ENCODE measurements at regions not wholly inside any gene's neighbourhood (a gene's known extent, or its start where the extent isn't known, plus 50 kb on each side); places are given as distances from the start of the nearest gene placed in this dataset.

DNA sequence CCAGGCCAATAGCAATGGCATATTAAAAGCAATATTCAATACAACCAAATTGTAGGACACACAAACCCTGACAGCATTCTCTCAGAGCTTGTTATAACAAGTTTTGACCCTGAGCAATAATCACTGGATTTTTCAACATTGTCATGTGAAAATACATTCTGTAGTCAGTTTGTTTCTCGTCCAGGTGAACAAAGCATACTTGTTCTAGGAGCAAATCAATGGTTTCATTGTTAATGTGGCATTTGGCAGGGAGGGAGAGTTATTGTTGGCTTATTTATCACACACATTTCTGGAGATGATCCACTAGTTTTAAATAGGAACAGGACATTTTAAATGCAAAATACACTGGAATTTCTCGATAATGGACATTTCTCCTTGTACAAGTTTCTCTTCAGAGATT, 69.9 kb upstream of the L3MBTL4 start:
- no peak for TF ChIP-seq POLR2AphosphoS5 (IDR thresholded peaks at IDR 0.05)
- TF ChIP-seq, protein P1, sequence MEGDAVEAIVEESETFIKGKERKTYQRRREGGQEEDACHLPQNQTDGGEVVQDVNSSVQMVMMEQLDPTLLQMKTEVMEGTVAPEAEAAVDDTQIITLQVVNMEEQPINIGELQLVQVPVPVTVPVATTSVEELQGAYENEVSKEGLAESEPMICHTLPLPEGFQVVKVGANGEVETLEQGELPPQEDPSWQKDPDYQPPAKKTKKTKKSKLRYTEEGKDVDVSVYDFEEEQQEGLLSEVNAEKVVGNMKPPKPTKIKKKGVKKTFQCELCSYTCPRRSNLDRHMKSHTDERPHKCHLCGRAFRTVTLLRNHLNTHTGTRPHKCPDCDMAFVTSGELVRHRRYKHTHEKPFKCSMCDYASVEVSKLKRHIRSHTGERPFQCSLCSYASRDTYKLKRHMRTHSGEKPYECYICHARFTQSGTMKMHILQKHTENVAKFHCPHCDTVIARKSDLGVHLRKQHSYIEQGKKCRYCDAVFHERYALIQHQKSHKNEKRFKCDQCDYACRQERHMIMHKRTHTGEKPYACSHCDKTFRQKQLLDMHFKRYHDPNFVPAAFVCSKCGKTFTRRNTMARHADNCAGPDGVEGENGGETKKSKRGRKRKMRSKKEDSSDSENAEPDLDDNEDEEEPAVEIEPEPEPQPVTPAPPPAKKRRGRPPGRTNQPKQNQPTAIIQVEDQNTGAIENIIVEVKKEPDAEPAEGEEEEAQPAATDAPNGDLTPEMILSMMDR (IDR thresholded peaks at IDR 0.05): no peak

All from breast epithelium (tissue), 3 donors.